ENCODE measurements at regions not wholly inside any gene's neighbourhood (a gene's known extent, or its start where the extent isn't known, plus 50 kb on each side); places are given as distances from the start of the nearest gene placed in this dataset.
A peak's percentile ranks its signal among the peaks of the same experiment; 100 is the strongest.

DNA sequence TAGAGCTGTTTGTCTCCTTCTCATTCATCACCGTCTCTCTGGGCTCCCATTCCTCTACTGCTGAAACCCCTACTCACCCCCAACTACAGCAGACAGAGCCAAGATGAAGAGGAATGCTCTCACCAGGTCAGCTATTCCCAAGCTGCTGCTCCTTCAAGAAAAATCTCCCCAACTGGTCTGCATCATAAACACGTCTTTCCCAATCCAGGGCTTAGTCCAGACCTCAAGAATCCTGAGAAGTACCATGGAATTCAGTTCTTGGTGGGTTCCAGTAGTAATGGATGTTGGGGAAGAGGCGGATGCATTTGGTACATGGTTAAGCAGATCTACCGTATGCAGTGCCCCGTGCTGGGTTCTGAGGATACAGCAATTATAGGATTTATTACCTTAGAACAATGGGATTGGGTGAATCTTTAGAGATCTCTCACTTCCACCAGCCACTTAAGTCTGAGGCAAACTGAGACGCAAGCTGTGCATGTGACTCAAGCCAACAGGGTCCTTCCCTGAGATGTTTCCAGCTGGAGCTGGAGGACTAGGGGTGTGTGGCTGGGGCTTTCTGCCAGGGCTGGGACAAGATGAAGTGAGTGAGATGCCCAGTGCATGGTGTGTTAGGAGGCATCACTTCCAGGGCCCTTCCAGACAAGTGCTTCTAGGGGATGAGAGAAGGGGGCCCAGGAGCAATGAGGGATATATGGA is 232.7 kb upstream of the CDH5 start:
- Histone ChIP-seq H3K27ac (no peak overlapping the region), H3K27me3 (peaks cover 0 to 14% (median 0%) of the 10 kb centered on the region in 3 donors), H3K4me1 (peaks cover 0 to 10% (median 0%) of the 10 kb centered on the region in 4 donors), H3K4me3 (no peak overlapping the region), H3K36me3 (no peaks in the 10 kb centered on the region), H3K9me3 (no peaks in the 10 kb centered on the region)
- WGBS, 5 donors, result 74 to 83% (median 78%) methylated on average over 6 of the region's 6 CpGs
- DNase-seq, result no peak
- intact Hi-C loops (cut with DNase I; ENCODE audit: low total_unique reads), result no loop called here
- TF ChIP-seq, protein P1, sequence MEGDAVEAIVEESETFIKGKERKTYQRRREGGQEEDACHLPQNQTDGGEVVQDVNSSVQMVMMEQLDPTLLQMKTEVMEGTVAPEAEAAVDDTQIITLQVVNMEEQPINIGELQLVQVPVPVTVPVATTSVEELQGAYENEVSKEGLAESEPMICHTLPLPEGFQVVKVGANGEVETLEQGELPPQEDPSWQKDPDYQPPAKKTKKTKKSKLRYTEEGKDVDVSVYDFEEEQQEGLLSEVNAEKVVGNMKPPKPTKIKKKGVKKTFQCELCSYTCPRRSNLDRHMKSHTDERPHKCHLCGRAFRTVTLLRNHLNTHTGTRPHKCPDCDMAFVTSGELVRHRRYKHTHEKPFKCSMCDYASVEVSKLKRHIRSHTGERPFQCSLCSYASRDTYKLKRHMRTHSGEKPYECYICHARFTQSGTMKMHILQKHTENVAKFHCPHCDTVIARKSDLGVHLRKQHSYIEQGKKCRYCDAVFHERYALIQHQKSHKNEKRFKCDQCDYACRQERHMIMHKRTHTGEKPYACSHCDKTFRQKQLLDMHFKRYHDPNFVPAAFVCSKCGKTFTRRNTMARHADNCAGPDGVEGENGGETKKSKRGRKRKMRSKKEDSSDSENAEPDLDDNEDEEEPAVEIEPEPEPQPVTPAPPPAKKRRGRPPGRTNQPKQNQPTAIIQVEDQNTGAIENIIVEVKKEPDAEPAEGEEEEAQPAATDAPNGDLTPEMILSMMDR (IDR thresholded peaks at IDR 0.05), result no peak
- TF ChIP-seq POLR2AphosphoS5 (IDR thresholded peaks at IDR 0.05) (no peak), POLR2A (IDR thresholded peaks at IDR 0.05) (no peak), EP300 (IDR thresholded peaks at IDR 0.05) (no peak)

DNA sequence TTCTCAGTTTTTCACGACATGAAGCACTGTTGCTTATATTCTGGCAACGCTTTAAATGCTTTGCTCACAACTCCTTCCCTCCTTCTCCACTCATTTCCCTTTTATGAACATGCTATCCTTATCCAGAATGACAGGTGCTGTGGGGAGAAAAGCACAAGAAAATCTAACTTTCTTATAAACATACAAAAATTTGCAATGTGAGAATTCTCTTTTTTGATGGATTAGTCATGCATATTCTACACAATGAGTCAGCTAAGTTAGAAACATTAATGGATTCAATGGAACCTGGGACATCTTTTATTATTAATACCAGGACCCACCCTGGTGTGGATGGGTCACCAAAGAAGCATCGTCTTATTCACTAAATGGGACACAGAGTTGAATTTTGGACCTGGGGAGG is 234.6 kb upstream of the CDH5 start:
- intact Hi-C loops (cut with DNase I; ENCODE audit: low total_unique reads), result no loop called here
- TF ChIP-seq EP300 (IDR thresholded peaks at IDR 0.05), result no peak
- TF ChIP-seq, protein P1 (IDR thresholded peaks at IDR 0.05), result no peak
- TF ChIP-seq POLR2AphosphoS5 (IDR thresholded peaks at IDR 0.05), result no peak
- no peak for TF ChIP-seq POLR2A (IDR thresholded peaks at IDR 0.05)
- WGBS, 5 donors, result 61 to 78% (median 72%) methylated on average over 3 of the region's 3 CpGs
- no peak for DNase-seq
- Histone ChIP-seq H3K36me3 (no peaks in the 10 kb centered on the region), H3K27ac (no peak overlapping the region), H3K4me3 (no peak overlapping the region), H3K9me3 (no peaks in the 10 kb centered on the region), H3K4me1 (peaks cover 0 to 10% (median 0%) of the 10 kb centered on the region in 4 donors), H3K27me3 (peaks cover 0 to 33% (median 0%) of the 10 kb centered on the region in 3 donors)

DNA sequence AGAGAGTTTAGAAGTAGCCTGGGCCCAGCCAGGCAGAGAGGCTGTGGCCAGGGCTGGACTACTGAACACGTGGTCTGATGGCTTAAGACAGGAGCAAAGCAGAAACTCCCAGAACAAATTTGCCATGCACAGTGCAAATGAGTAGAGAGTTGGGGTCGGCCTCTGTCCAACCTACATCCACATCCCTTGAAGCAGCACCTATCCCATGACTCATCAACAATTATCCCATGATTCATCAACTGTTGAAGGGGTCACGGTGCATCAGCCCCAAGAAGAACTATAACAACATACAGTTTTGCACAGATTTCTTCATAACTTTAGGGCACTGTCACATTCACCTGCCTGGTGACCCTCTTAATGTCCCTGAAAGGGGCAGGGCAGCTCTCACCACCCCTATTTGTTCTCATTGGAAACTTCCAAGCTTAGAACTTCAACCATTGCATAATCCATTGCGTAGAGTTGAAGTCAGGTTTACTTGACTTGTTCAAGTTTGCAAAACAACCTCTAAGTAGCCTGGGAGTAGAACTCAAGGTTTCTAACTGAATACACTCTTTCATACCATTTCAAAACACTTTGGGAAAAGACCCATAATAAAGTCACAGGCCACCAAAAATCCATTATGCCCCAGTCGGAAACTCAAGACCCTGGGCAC is 235.2 kb upstream of the CDH5 start:
- peaks cover 0 to 10% (median 0%) of the 10 kb centered on the region in 4 donors for H3K4me1 ChIP-seq
- H3K4me3 ChIP-seq, result no peak overlapping the region
- 76 to 87% (median 83%) methylated on average over 5 of the region's 5 CpGs for whole genome bisulfite sequencing, 5 donors
- TF ChIP-seq POLR2AphosphoS5 (IDR thresholded peaks at IDR 0.05), result no peak
- no peak for TF ChIP-seq POLR2A (IDR thresholded peaks at IDR 0.05)
- TF ChIP-seq EP300 (IDR thresholded peaks at IDR 0.05), result no peak
- TF ChIP-seq, protein P1 (IDR thresholded peaks at IDR 0.05), result no peak
- no peak overlapping the region for H3K27ac ChIP-seq
- H3K36me3 ChIP-seq, result no peaks in the 10 kb centered on the region
- DNase-seq, result no peak
- intact Hi-C loops (cut with DNase I; ENCODE audit: low total_unique reads), result no loop called here
- H3K9me3 ChIP-seq, result no peaks in the 10 kb centered on the region
- peaks cover 0 to 38% (median 0%) of the 10 kb centered on the region in 3 donors for H3K27me3 ChIP-seq

DNA sequence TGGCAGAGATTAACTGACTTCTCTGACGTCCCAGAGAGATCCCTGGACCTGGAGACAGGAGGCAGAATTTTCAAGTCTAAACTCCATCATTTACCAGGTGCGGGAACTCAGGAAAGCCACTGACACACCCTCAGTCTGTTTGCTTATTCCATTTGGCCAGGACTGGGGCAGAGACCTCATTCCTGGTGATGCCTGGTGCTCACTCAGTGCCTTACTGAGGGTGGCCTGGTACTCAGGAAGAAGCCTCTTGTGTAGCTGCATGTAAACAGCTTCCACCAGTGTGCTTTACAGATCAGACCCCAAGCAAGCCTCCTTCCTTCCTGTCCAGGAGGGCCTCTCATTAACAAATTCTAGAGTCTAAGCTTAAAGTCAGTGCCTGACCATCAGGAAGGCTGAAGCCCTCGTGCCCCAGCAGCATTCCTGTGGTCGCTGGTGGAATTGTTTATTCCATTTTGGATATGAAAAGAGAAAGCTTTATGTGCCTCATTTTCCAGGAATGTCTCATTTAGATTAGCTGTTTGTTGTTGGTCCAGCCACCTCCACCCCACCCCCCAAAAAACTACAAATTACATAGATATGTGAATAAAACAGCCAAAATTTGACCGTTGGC is 236.1 kb upstream of the CDH5 start:
- TF ChIP-seq POLR2AphosphoS5 (IDR thresholded peaks at IDR 0.05) (no peak), POLR2A (IDR thresholded peaks at IDR 0.05) (no peak), EP300 (IDR thresholded peaks at IDR 0.05) (no peak)
- TF ChIP-seq, protein P1 (IDR thresholded peaks at IDR 0.05), result no peak
- peaks cover 0 to 6% (median 0%) of the 10 kb centered on the region in 4 donors for H3K4me1 ChIP-seq
- H3K27ac ChIP-seq, result peak overlapping the region in 1 of 5 donors; percentile 38
- intact Hi-C loops (cut with DNase I; ENCODE audit: low total_unique reads), result no loop called here
- 33 to 48% (median 36%) methylated on average over 5 of the region's 5 CpGs for WGBS, 5 donors
- H3K4me3 ChIP-seq, result no peak overlapping the region
- peaks cover 0 to 46% (median 3%) of the 10 kb centered on the region in 3 donors for H3K27me3 ChIP-seq
- H3K9me3 ChIP-seq, result no peaks in the 10 kb centered on the region
- no peaks in the 10 kb centered on the region for H3K36me3 ChIP-seq
- DNase-seq, result no peak
